ENCODE measurements at regions not wholly inside any gene's neighbourhood (a gene's known extent, or its start where the extent isn't known, plus 50 kb on each side); places are given as distances from the start of the nearest gene placed in this dataset.

GRCh38 chrX:40291553-40291952 lies 193.8 kb upstream of the BCOR start:
- FAIRE-seq, result no peak

More at GRCh38 chrX:40291553-40291952, 193.8 kb upstream of the BCOR start:
- H3K27me3 ChIP-seq (ENCODE audit: control insufficient read depth in 2 of 2, insufficient read depth in 2 of 2, low read length in 2 of 2), result no peaks in the 10 kb centered on the region
- no TSS peak for BruUV-seq (replicated peaks)
- no peak overlapping the region for H2AFZ ChIP-seq (ENCODE audit: low read depth, low read length)
- H3K27ac ChIP-seq (ENCODE audit: insufficient read depth, low read depth, low read length), result no peak overlapping the region
- dilution Hi-C loops (cut with MboI; ENCODE audit: extremely low pct_ligation_motif_present, low sequenced_read_pairs), result no loop called here
- no peaks in the 10 kb centered on the region for H3K9me1 ChIP-seq (replicated peaks; ENCODE audit: control insufficient read depth, extremely low read depth, insufficient read depth, low read length)
- ChIA-PET POLR2A (no interaction called here), CTCF (no interaction called here)
- no peak overlapping the region for H3K4me3 ChIP-seq (replicated peaks in 1 of 3; ENCODE audit: insufficient read depth in 1 of 3, low read depth in 1 of 3, low read length in 3 of 3)
- no peaks in the 10 kb centered on the region for H4K20me1 ChIP-seq (replicated peaks; ENCODE audit: control insufficient read depth, extremely low read depth, insufficient read depth, low read length)
- no peaks in the 10 kb centered on the region for H3K9me3 ChIP-seq (replicated peaks; ENCODE audit: control insufficient read depth, insufficient read depth, low read length)
- intact Hi-C loops (cut with micrococcal nuclease), result no loop called here
- H3K36me3 ChIP-seq (ENCODE audit: control insufficient read depth in 2 of 2, extremely low read depth in 1 of 2, insufficient read depth in 2 of 2, low read length in 2 of 2), result no peaks in the 10 kb centered on the region
- no peak for DNase-seq (ENCODE audit: low read depth, low spot score)
- H3K9ac ChIP-seq (replicated peaks; ENCODE audit: extremely low read depth, insufficient read depth, low read length), result no peak overlapping the region
- TF ChIP-seq POLR2A (IDR thresholded peaks at IDR 0.05; ENCODE audit: low read depth, low read length), result no peak
- no peak for TF ChIP-seq GATA2 (IDR thresholded peaks at IDR 0.05; ENCODE audit: insufficient read depth, insufficient read length, low read depth, low read length)
- TF ChIP-seq MAX (IDR thresholded peaks at IDR 0.05; ENCODE audit: insufficient read depth, insufficient read length), result no peak
- no peak for TF ChIP-seq MYC (IDR thresholded peaks at IDR 0.05; ENCODE audit: low read depth, low read length)
- TF ChIP-seq JUN (IDR thresholded peaks at IDR 0.05; ENCODE audit: borderline replicate concordance, insufficient read depth, insufficient read length, low read depth), result no peak
- TF ChIP-seq FOS (IDR thresholded peaks at IDR 0.05; ENCODE audit: borderline replicate concordance, insufficient read depth, low read length), result no peak
- TF ChIP-seq CTCF (IDR thresholded peaks at IDR 0.05; ENCODE audit: extremely low read depth in 1 of 2, insufficient read depth in 1 of 2, low read depth in 1 of 2, low read length in 2 of 2), result no peak
- no peak for TF ChIP-seq EZH2 (IDR thresholded peaks at IDR 0.05; ENCODE audit: borderline replicate concordance, low read depth, low read length, severe bottlenecking)
- TF ChIP-seq POLR2AphosphoS5 (IDR thresholded peaks at IDR 0.05; ENCODE audit: insufficient read depth, low read depth, low read length), result no peak
- no peaks in the 10 kb centered on the region for H3K79me2 ChIP-seq (ENCODE audit: control insufficient read depth, insufficient read depth, low read length)
- H3K4me1 ChIP-seq (ENCODE audit: control insufficient read depth, extremely low read depth, insufficient read depth, low read length), result no peaks in the 10 kb centered on the region
- no peak overlapping the region for H3K4me2 ChIP-seq (ENCODE audit: insufficient read depth, low read length)

Measured in endothelial cell of umbilical vein (primary cell).